ENCODE measurements at regions not wholly inside any gene's neighbourhood (a gene's known extent, or its start where the extent isn't known, plus 50 kb on each side); places are given as distances from the start of the nearest gene placed in this dataset.

- TF ChIP-seq, protein P1, sequence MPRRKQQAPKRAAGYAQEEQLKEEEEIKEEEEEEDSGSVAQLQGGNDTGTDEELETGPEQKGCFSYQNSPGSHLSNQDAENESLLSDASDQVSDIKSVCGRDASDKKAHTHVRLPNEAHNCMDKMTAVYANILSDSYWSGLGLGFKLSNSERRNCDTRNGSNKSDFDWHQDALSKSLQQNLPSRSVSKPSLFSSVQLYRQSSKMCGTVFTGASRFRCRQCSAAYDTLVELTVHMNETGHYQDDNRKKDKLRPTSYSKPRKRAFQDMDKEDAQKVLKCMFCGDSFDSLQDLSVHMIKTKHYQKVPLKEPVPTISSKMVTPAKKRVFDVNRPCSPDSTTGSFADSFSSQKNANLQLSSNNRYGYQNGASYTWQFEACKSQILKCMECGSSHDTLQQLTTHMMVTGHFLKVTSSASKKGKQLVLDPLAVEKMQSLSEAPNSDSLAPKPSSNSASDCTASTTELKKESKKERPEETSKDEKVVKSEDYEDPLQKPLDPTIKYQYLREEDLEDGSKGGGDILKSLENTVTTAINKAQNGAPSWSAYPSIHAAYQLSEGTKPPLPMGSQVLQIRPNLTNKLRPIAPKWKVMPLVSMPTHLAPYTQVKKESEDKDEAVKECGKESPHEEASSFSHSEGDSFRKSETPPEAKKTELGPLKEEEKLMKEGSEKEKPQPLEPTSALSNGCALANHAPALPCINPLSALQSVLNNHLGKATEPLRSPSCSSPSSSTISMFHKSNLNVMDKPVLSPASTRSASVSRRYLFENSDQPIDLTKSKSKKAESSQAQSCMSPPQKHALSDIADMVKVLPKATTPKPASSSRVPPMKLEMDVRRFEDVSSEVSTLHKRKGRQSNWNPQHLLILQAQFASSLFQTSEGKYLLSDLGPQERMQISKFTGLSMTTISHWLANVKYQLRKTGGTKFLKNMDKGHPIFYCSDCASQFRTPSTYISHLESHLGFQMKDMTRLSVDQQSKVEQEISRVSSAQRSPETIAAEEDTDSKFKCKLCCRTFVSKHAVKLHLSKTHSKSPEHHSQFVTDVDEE (CRISPR knock-in tag; IDR thresholded peaks at IDR 0.05): no peak
- TF ChIP-seq, protein P2, sequence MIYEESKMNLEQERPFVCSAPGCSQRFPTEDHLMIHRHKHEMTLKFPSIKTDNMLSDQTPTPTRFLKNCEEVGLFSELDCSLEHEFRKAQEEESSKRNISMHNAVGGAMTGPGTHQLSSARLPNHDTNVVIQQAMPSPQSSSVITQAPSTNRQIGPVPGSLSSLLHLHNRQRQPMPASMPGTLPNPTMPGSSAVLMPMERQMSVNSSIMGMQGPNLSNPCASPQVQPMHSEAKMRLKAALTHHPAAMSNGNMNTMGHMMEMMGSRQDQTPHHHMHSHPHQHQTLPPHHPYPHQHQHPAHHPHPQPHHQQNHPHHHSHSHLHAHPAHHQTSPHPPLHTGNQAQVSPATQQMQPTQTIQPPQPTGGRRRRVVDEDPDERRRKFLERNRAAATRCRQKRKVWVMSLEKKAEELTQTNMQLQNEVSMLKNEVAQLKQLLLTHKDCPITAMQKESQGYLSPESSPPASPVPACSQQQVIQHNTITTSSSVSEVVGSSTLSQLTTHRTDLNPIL (CRISPR knock-in tag; IDR thresholded peaks at IDR 0.05; ENCODE audit: low read depth): no peak
- TF ChIP-seq ZFP30 (CRISPR knock-in tag; IDR thresholded peaks at IDR 0.05): no peak
- no peak for TF ChIP-seq CSDC2 (CRISPR knock-in tag; IDR thresholded peaks at IDR 0.05)
- no peak for TF ChIP-seq ZNF565 (CRISPR knock-in tag; conservative IDR thresholded peaks at IDR 0.05; ENCODE audit: low read depth)
- no peak for TF ChIP-seq BACH2 (CRISPR knock-in tag; IDR thresholded peaks at IDR 0.05; ENCODE audit: borderline replicate concordance)
- TF ChIP-seq, protein P3, sequence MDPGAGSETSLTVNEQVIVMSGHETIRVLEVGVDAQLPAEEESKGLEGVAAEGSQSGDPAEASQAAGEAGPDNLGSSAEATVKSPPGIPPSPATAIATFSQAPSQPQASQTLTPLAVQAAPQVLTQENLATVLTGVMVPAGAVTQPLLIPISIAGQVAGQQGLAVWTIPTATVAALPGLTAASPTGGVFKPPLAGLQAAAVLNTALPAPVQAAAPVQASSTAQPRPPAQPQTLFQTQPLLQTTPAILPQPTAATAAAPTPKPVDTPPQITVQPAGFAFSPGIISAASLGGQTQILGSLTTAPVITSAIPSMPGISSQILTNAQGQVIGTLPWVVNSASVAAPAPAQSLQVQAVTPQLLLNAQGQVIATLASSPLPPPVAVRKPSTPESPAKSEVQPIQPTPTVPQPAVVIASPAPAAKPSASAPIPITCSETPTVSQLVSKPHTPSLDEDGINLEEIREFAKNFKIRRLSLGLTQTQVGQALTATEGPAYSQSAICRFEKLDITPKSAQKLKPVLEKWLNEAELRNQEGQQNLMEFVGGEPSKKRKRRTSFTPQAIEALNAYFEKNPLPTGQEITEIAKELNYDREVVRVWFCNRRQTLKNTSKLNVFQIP (CRISPR knock-in tag; IDR thresholded peaks at IDR 0.05; ENCODE audit: borderline replicate concordance, low read depth): no peak
- TF ChIP-seq SNAI2 (CRISPR knock-in tag; IDR thresholded peaks at IDR 0.05): no peak
- no peak for TF ChIP-seq ISL1 (CRISPR knock-in tag; IDR thresholded peaks at IDR 0.05)
- TF ChIP-seq, protein P4, sequence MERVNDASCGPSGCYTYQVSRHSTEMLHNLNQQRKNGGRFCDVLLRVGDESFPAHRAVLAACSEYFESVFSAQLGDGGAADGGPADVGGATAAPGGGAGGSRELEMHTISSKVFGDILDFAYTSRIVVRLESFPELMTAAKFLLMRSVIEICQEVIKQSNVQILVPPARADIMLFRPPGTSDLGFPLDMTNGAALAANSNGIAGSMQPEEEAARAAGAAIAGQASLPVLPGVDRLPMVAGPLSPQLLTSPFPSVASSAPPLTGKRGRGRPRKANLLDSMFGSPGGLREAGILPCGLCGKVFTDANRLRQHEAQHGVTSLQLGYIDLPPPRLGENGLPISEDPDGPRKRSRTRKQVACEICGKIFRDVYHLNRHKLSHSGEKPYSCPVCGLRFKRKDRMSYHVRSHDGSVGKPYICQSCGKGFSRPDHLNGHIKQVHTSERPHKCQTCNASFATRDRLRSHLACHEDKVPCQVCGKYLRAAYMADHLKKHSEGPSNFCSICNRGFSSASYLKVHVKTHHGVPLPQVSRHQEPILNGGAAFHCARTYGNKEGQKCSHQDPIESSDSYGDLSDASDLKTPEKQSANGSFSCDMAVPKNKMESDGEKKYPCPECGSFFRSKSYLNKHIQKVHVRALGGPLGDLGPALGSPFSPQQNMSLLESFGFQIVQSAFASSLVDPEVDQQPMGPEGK (CRISPR knock-in tag; IDR thresholded peaks at IDR 0.05; ENCODE audit: borderline replicate concordance): no peak
- no peak for TF ChIP-seq ESRRG (CRISPR knock-in tag; IDR thresholded peaks at IDR 0.05)
- no peak for TF ChIP-seq ZNF8 (CRISPR knock-in tag; IDR thresholded peaks at IDR 0.05)
- ATAC-seq: no peak
Measured at GRCh38 chr3:189056646-189057335, 115.0 kb upstream of the TPRG1 start.

GRCh38 chr3:189057369-189057768, 114.4 kb upstream of the TPRG1 start:
- TF ChIP-seq ZC3H10 (CRISPR knock-in tag; IDR thresholded peaks at IDR 0.05): no peak
- no peak for ATAC-seq

DNA sequence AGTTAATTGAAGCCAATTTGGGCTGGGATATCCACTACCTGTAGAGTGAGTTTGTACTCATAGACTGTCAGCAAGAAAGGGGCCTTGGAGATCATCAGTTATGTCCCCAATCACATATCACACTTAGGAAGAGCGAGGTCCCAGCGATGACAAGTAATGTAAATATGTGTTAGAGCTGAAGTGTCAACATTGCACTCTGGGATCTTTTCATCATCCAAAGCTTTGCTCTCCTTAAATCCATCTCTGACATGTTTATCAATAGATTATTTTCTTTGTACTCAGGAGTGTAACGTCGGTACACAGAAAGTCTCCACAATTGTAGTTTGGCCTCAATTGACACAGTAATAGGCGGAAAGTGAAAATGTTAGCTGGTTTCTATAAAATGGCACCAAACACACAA, 113.7 kb upstream of the TPRG1 start:
- TF ChIP-seq OSR1 (CRISPR knock-in tag; IDR thresholded peaks at IDR 0.05) (no peak), BACH2 (CRISPR knock-in tag; IDR thresholded peaks at IDR 0.05; ENCODE audit: borderline replicate concordance) (no peak), ZNF70 (CRISPR knock-in tag; IDR thresholded peaks at IDR 0.05) (no peak), SNAI2 (CRISPR knock-in tag; IDR thresholded peaks at IDR 0.05) (no peak), PPARA (CRISPR knock-in tag; IDR thresholded peaks at IDR 0.05; ENCODE audit: borderline replicate concordance) (no peak), ISL1 (CRISPR knock-in tag; IDR thresholded peaks at IDR 0.05) (no peak), RARB (CRISPR knock-in tag; IDR thresholded peaks at IDR 0.05) (no peak), TCF4 (CRISPR knock-in tag; IDR thresholded peaks at IDR 0.05; ENCODE audit: borderline replicate concordance) (no peak), ZNF565 (CRISPR knock-in tag; conservative IDR thresholded peaks at IDR 0.05; ENCODE audit: low read depth) (no peak), CSDC2 (CRISPR knock-in tag; IDR thresholded peaks at IDR 0.05) (no peak)
- TF ChIP-seq, protein P2 (CRISPR knock-in tag; IDR thresholded peaks at IDR 0.05; ENCODE audit: low read depth): no peak
- no peak for ATAC-seq

DNA sequence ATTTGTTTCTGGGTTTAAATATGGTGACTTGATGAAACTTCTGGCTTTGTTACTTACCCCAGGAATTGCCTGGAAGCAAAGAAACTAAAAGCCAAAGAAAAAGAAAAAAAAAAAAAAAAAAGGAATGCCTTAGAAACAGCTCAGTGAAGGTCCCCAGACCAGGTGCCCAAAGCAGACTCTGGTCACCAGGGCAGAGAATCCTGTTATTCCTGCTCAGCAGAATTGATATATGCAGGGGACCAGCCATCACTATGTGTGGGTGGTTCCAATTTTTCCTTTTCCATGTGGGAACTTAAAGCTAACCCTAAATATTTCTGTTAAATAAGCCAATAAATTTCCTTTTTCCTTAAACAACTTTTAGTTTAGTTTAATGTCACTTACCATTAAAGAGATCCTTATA, 100.8 kb upstream of the TPRG1 start:
- no peak for ATAC-seq
- TF ChIP-seq GLIS3 (CRISPR knock-in tag; IDR thresholded peaks at IDR 0.05) (no peak), ZFP3 (CRISPR knock-in tag; IDR thresholded peaks at IDR 0.05) (no peak), SNAI2 (CRISPR knock-in tag; IDR thresholded peaks at IDR 0.05) (no peak), CSDC2 (CRISPR knock-in tag; IDR thresholded peaks at IDR 0.05) (no peak), ZC3H10 (CRISPR knock-in tag; IDR thresholded peaks at IDR 0.05) (no peak), ZNF8 (CRISPR knock-in tag; IDR thresholded peaks at IDR 0.05) (no peak), TCF4 (CRISPR knock-in tag; IDR thresholded peaks at IDR 0.05; ENCODE audit: borderline replicate concordance) (no peak), TOX (CRISPR knock-in tag; IDR thresholded peaks at IDR 0.05; ENCODE audit: borderline replicate concordance) (no peak), ZNF565 (CRISPR knock-in tag; conservative IDR thresholded peaks at IDR 0.05; ENCODE audit: low read depth) (no peak), BACH2 (CRISPR knock-in tag; IDR thresholded peaks at IDR 0.05; ENCODE audit: borderline replicate concordance) (no peak), RARB (CRISPR knock-in tag; IDR thresholded peaks at IDR 0.05) (no peak), ARNTL (CRISPR knock-in tag; IDR thresholded peaks at IDR 0.05; ENCODE audit: borderline replicate concordance, low read depth) (no peak)
- TF ChIP-seq, protein P3 (CRISPR knock-in tag; IDR thresholded peaks at IDR 0.05; ENCODE audit: borderline replicate concordance, low read depth): no peak
- TF ChIP-seq, protein P5, sequence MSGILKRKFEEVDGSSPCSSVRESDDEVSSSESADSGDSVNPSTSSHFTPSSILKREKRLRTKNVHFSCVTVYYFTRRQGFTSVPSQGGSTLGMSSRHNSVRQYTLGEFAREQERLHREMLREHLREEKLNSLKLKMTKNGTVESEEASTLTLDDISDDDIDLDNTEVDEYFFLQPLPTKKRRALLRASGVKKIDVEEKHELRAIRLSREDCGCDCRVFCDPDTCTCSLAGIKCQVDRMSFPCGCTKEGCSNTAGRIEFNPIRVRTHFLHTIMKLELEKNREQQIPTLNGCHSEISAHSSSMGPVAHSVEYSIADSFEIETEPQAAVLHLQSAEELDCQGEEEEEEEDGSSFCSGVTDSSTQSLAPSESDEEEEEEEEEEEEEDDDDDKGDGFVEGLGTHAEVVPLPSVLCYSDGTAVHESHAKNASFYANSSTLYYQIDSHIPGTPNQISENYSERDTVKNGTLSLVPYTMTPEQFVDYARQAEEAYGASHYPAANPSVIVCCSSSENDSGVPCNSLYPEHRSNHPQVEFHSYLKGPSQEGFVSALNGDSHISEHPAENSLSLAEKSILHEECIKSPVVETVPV (CRISPR knock-in tag; IDR thresholded peaks at IDR 0.05): no peak
